ENCODE measurements at regions not wholly inside any gene's neighbourhood (a gene's known extent, or its start where the extent isn't known, plus 50 kb on each side); places are given as distances from the start of the nearest gene placed in this dataset.

DNA sequence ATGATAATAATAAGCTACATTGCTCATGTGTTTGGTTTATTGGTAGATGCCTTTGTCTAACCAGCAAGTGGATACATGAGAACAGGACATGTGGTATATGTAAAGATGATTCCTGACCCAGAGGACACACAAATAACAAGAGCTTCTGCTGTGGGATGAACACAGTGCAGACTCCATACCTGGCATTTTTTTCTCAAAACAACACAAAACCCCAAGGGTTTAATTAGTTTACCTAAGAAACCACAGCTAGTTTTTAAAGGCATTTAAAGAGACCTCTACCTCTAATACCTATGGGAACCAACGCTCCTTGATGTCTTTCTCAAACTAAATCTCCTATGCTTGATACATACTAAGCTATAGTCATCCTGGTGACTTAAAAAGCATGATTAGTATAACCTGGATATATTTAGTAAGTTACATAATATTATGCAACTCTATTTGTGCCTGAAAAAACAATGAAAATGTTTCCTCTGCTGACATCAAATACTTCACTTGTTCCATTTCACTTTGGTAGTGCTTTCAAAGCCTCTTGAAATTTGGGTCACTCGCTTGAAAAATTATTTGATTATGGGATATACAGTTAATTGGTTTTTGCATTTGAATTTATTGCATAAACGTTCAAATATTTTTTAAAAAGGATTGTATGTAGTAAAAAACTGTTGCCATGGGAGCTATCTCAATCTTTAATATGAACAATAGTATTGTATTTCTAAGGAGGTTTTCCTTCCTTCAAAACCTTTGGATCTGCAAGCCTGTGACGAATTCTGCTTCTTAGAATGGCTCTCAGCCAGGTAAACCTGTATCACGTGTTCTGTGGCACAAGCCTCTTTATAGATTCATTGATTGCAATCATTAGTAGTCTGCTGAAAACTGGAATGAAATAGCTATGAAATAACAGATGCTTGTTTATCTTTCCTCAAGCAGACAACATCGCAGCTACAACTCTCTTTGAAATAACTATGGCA lies 233.0 kb upstream of the KCNMB2 start:
- H3K9ac ChIP-seq (ENCODE audit: low read length): no peak overlapping the region
- Mint-ChIP-seq H3K9me3 (ENCODE audit: insufficient read depth) (no peaks in the 10 kb centered on the region), H3K4me1 (no peaks in the 10 kb centered on the region), H3K27me3 (no peaks in the 10 kb centered on the region), H3K4me3 (no peak overlapping the region), H3K27ac (no peak overlapping the region)
- H3K27ac ChIP-seq (ENCODE audit: low read length in 2 of 2): no peak overlapping the region
- H3K4me3 ChIP-seq (ENCODE audit: control extremely low read depth in 1 of 5, extremely low read depth in 1 of 5, insufficient read depth in 1 of 5, low read depth in 2 of 5, low read length in 4 of 5): no peak overlapping the region
- CTCF ChIA-PET: no interaction called here
- intact Hi-C loops (cut with micrococcal nuclease): no loop called here
- H3K4me2 ChIP-seq (replicated peaks; ENCODE audit: low read depth, low read length, poor library complexity, severe bottlenecking): no peak overlapping the region
- no CpG with 5 or more reads among the region's 6 CpGs for WGBS (ENCODE audit: insufficient coverage)
- no peak overlapping the region for H2AFZ ChIP-seq (ENCODE audit: insufficient read depth, low read depth, low read length, poor library complexity, severe bottlenecking)
- no peaks in the 10 kb centered on the region for H3K79me2 ChIP-seq (ENCODE audit: control insufficient read depth, insufficient read depth, low read length)
- no peaks in the 10 kb centered on the region for H3K27me3 ChIP-seq (replicated peaks in 1 of 4; ENCODE audit: control extremely low read depth in 1 of 4, control insufficient read depth in 3 of 4, insufficient read depth in 4 of 4, low read length in 3 of 4)
- H4K20me1 ChIP-seq (ENCODE audit: control insufficient read depth, insufficient read depth, low read length, poor library complexity, severe bottlenecking): no peaks in the 10 kb centered on the region
- H3K36me3 ChIP-seq (replicated peaks in 1 of 2; ENCODE audit: control extremely low read depth in 1 of 2, control insufficient read depth in 1 of 2, extremely low read depth in 1 of 2, insufficient read depth in 2 of 2, low read length in 1 of 2): no peaks in the 10 kb centered on the region
- H3K4me1 ChIP-seq (ENCODE audit: control insufficient read depth in 2 of 2, insufficient read depth in 2 of 2, low read length in 2 of 2): no peaks in the 10 kb centered on the region
- DNase-seq: no peak
- no peak for ATAC-seq (ENCODE audit: low read depth)
- POLR2A ChIA-PET: no interaction called here
- TF ChIP-seq EZH2 (IDR thresholded peaks at IDR 0.05; ENCODE audit: borderline replicate concordance, insufficient read depth, low read depth, low read length, poor library complexity, severe bottlenecking) (no peak), CTCF (IDR thresholded peaks at IDR 0.05) (no peak)
- no peaks in the 10 kb centered on the region for H3K9me3 ChIP-seq (ENCODE audit: control extremely low read depth in 1 of 3, control insufficient read depth in 2 of 3, insufficient read depth in 1 of 3, low read length in 2 of 3)

DNA sequence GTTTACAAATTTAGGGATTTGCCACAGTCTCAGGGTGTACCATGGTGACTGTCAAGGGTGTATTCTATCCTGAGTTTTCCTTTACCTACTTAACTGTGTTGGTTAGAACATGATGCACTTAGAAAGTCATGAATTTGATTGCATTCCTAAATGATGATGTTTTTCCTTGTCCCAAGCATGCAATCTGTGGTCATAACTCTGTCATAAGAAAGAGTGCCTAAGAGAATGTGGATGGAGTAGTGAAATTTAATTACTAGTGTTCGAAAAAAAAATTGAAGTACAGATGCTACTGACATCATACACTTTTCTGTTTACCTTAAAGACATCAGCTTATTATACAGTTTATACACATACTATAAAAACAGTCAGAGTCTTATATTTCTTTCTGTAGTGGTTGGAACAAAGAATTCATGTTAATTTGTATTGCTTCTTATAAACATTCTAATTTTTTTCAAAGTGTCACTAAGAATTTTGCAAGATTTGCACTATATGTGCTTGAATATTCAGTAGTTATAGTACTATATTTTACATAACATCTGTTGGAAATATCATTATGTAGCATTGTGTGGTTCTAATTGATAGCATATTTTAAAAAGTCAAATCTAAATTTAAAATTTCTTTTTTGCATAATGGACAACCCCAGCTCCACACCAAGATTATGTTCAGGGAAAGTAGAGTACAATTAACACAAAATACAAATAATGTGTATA lies 231.3 kb upstream of the KCNMB2 start:
- H3K27me3 ChIP-seq (replicated peaks in 1 of 4; ENCODE audit: control extremely low read depth in 1 of 4, control insufficient read depth in 3 of 4, insufficient read depth in 4 of 4, low read length in 3 of 4): no peaks in the 10 kb centered on the region
- H3K9ac ChIP-seq (ENCODE audit: low read length): no peak overlapping the region
- no CpG with 5 or more reads among the region's 1 CpG for WGBS (ENCODE audit: insufficient coverage)
- ATAC-seq (ENCODE audit: low read depth) (no peak), DNase-seq (no peak)
- intact Hi-C loops (cut with micrococcal nuclease): no loop called here
- H3K4me2 ChIP-seq (replicated peaks; ENCODE audit: low read depth, low read length, poor library complexity, severe bottlenecking): no peak overlapping the region
- ChIA-PET POLR2A (no interaction called here), CTCF (no interaction called here)
- H3K4me1 ChIP-seq (ENCODE audit: control insufficient read depth in 2 of 2, insufficient read depth in 2 of 2, low read length in 2 of 2): no peaks in the 10 kb centered on the region
- Mint-ChIP-seq H3K27me3 (no peaks in the 10 kb centered on the region), H3K27ac (no peak overlapping the region), H3K4me3 (no peak overlapping the region), H3K4me1 (no peaks in the 10 kb centered on the region), H3K9me3 (ENCODE audit: insufficient read depth) (no peaks in the 10 kb centered on the region)
- TF ChIP-seq CTCF (IDR thresholded peaks at IDR 0.05) (no peak), EZH2 (IDR thresholded peaks at IDR 0.05; ENCODE audit: borderline replicate concordance, insufficient read depth, low read depth, low read length, poor library complexity, severe bottlenecking) (no peak)
- H3K4me3 ChIP-seq (ENCODE audit: control extremely low read depth in 1 of 5, extremely low read depth in 1 of 5, insufficient read depth in 1 of 5, low read depth in 2 of 5, low read length in 4 of 5): no peak overlapping the region
- no peaks in the 10 kb centered on the region for H3K9me3 ChIP-seq (ENCODE audit: control extremely low read depth in 1 of 3, control insufficient read depth in 2 of 3, insufficient read depth in 1 of 3, low read length in 2 of 3)
- no peaks in the 10 kb centered on the region for H3K79me2 ChIP-seq (ENCODE audit: control insufficient read depth, insufficient read depth, low read length)
- no peaks in the 10 kb centered on the region for H3K36me3 ChIP-seq (replicated peaks in 1 of 2; ENCODE audit: control extremely low read depth in 1 of 2, control insufficient read depth in 1 of 2, extremely low read depth in 1 of 2, insufficient read depth in 2 of 2, low read length in 1 of 2)
- no peak overlapping the region for H2AFZ ChIP-seq (ENCODE audit: insufficient read depth, low read depth, low read length, poor library complexity, severe bottlenecking)
- H4K20me1 ChIP-seq (ENCODE audit: control insufficient read depth, insufficient read depth, low read length, poor library complexity, severe bottlenecking): no peaks in the 10 kb centered on the region
- no peak overlapping the region for H3K27ac ChIP-seq (ENCODE audit: low read length in 2 of 2)
